ENCODE measurements at regions not wholly inside any gene's neighbourhood (a gene's known extent, or its start where the extent isn't known, plus 50 kb on each side); places are given as distances from the start of the nearest gene placed in this dataset.

DNA sequence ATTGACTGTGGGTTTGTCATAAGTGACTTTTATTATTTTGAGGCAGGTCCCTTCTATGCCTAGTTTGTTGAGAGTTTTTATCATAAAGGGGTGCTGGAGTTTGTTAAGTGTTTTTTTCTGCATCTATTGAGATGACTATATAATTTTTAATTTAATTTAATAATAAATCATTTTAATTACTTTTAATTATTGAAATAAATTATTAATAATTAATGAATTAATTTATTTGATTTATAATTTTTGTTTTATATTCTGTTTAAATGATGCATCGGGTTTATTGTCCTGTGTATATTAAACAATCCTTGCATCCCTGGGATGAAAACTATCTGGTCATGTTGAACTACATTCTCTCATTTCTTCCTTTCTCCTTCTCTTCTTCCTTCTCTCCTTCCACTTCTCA lies 1352.2 kb upstream of the PRR20A start:
- Histone ChIP-seq H3K4me3 (ENCODE audit: low read depth, low read length) (no peak overlapping the region), H3K36me3 (ENCODE audit: control insufficient read depth in 2 of 2, insufficient read depth in 1 of 2, low read length in 2 of 2) (no peaks in the 10 kb centered on the region), H3K27ac (ENCODE audit: extremely low read depth, low read depth, low read length) (no peak overlapping the region), H3K4me1 (ENCODE audit: control insufficient read depth, insufficient read depth, low read length) (no peaks in the 10 kb centered on the region), H3K9me3 (ENCODE audit: control insufficient read depth, insufficient read depth, low read depth, low read length) (no peaks in the 10 kb centered on the region)
- CTCF ChIA-PET = no interaction called here
- no peak for TF ChIP-seq ZBTB20 (tag by site-specific recombination; IDR thresholded peaks at IDR 0.05)
- TF ChIP-seq ZNF223 (tag by site-specific recombination; IDR thresholded peaks at IDR 0.05) = no peak
- TF ChIP-seq GLI4 (tag by site-specific recombination; IDR thresholded peaks at IDR 0.05) = no peak
- no peak for TF ChIP-seq ZNF843 (tag by site-specific recombination; IDR thresholded peaks at IDR 0.05)
- no peak for TF ChIP-seq SALL2 (tag by site-specific recombination; IDR thresholded peaks at IDR 0.05; ENCODE audit: borderline replicate concordance)
- TF ChIP-seq, protein P1, sequence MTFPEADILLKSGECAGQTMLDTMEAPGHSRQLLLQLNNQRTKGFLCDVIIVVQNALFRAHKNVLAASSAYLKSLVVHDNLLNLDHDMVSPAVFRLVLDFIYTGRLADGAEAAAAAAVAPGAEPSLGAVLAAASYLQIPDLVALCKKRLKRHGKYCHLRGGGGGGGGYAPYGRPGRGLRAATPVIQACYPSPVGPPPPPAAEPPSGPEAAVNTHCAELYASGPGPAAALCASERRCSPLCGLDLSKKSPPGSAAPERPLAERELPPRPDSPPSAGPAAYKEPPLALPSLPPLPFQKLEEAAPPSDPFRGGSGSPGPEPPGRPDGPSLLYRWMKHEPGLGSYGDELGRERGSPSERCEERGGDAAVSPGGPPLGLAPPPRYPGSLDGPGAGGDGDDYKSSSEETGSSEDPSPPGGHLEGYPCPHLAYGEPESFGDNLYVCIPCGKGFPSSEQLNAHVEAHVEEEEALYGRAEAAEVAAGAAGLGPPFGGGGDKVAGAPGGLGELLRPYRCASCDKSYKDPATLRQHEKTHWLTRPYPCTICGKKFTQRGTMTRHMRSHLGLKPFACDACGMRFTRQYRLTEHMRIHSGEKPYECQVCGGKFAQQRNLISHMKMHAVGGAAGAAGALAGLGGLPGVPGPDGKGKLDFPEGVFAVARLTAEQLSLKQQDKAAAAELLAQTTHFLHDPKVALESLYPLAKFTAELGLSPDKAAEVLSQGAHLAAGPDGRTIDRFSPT (tag by site-specific recombination; IDR thresholded peaks at IDR 0.05) = no peak
- POLR2A ChIA-PET = no interaction called here

DNA sequence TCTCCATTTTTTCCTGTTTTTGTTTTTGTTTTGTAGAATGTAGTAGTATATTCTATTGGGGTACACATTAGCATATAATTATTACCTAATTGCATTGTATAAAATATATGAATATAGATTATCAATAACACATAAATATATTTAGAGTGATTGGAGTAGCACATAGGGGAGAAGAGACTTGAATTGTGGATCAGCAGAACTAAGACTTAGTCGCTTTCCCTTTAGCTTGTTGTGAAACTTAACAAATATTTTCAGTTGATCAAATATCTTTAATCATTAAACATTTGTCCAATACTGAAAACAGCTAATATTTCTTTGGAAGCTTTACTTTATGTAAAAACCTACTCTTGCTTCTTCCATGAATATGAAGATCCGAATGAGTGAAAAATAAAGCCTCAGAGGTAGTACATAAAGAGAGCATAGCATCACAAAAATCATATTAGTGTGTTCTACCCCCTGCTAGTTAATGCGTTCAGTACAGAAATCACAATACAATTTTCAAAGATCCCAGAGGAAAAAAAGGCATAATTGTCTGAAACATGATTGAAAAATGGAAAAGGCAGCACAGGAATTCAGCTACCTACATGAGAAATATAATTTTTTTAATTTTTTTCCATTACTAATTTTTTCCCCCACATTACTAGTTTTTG lies 1348.0 kb upstream of the PRR20A start:
- ChIA-PET POLR2A (no interaction called here), CTCF (interaction anchor here (0.7 kb wide), 1 partner anchor 36 kb away, joined by 3 read pairs; no protein-coding TSS in a partner anchor)
- H3K9me3 ChIP-seq (ENCODE audit: control insufficient read depth, insufficient read depth, low read depth, low read length) = no peaks in the 10 kb centered on the region
- H3K27ac ChIP-seq (ENCODE audit: extremely low read depth, low read depth, low read length) = no peak overlapping the region
- no peaks in the 10 kb centered on the region for H3K36me3 ChIP-seq (ENCODE audit: control insufficient read depth in 2 of 2, insufficient read depth in 1 of 2, low read length in 2 of 2)
- H3K4me1 ChIP-seq (ENCODE audit: control insufficient read depth, insufficient read depth, low read length) = no peaks in the 10 kb centered on the region
- no peak overlapping the region for H3K4me3 ChIP-seq (ENCODE audit: low read depth, low read length)
- no peak for TF ChIP-seq ZNF169 (tag by site-specific recombination; IDR thresholded peaks at IDR 0.05)
- TF ChIP-seq YY1 (tag by site-specific recombination; IDR thresholded peaks at IDR 0.05) = no peak
- TF ChIP-seq ZNF473 (tag by site-specific recombination; IDR thresholded peaks at IDR 0.05) = no peak
- no peak for TF ChIP-seq ZNF621 (tag by site-specific recombination; IDR thresholded peaks at IDR 0.05)
- no peak for TF ChIP-seq ZNF211 (tag by site-specific recombination; IDR thresholded peaks at IDR 0.05; ENCODE audit: low read depth)
- TF ChIP-seq SETDB1 (IDR thresholded peaks at IDR 0.05; ENCODE audit: insufficient read length, low read length) = no peak
- TF ChIP-seq ZNF549 (tag by site-specific recombination; IDR thresholded peaks at IDR 0.05) = no peak
- TF ChIP-seq GLI2 (tag by site-specific recombination; IDR thresholded peaks at IDR 0.05; ENCODE audit: borderline replicate concordance, low read depth) = no peak
- TF ChIP-seq, protein P2, sequence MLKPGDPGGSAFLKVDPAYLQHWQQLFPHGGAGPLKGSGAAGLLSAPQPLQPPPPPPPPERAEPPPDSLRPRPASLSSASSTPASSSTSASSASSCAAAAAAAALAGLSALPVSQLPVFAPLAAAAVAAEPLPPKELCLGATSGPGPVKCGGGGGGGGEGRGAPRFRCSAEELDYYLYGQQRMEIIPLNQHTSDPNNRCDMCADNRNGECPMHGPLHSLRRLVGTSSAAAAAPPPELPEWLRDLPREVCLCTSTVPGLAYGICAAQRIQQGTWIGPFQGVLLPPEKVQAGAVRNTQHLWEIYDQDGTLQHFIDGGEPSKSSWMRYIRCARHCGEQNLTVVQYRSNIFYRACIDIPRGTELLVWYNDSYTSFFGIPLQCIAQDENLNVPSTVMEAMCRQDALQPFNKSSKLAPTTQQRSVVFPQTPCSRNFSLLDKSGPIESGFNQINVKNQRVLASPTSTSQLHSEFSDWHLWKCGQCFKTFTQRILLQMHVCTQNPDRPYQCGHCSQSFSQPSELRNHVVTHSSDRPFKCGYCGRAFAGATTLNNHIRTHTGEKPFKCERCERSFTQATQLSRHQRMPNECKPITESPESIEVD (tag by site-specific recombination; IDR thresholded peaks at IDR 0.05) = no peak
- TF ChIP-seq, protein P3, sequence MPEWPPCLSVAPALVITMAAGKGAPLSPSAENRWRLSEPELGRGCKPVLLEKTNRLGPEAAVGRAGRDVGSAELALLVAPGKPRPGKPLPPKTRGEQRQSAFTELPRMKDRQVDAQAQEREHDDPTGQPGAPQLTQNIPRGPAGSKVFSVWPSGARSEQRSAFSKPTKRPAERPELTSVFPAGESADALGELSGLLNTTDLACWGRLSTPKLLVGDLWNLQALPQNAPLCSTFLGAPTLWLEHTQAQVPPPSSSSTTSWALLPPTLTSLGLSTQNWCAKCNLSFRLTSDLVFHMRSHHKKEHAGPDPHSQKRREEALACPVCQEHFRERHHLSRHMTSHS (tag by site-specific recombination; IDR thresholded peaks at IDR 0.05) = no peak
- TF ChIP-seq, protein P4, sequence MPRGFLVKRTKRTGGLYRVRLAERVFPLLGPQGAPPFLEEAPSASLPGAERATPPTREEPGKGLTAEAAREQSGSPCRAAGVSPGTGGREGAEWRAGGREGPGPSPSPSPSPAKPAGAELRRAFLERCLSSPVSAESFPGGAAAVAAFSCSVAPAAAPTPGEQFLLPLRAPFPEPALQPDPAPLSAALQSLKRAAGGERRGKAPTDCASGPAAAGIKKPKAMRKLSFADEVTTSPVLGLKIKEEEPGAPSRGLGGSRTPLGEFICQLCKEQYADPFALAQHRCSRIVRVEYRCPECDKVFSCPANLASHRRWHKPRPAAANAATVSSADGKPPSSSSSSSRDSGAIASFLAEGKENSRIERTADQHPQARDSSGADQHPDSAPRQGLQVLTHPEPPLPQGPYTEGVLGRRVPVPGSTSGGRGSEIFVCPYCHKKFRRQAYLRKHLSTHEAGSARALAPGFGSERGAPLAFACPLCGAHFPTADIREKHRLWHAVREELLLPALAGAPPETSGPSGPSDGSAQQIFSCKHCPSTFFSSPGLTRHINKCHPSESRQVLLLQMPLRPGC (tag by site-specific recombination; IDR thresholded peaks at IDR 0.05) = no peak
- TF ChIP-seq ZNF791 (tag by site-specific recombination; IDR thresholded peaks at IDR 0.05) = no peak
- TF ChIP-seq ZNF677 (tag by site-specific recombination; IDR thresholded peaks at IDR 0.05) = no peak
- no peak for TF ChIP-seq ZNF670 (tag by site-specific recombination; IDR thresholded peaks at IDR 0.05; ENCODE audit: low read depth)
- TF ChIP-seq ZNF433 (tag by site-specific recombination; IDR thresholded peaks at IDR 0.05; ENCODE audit: low read depth) = no peak
